CD4-positive, alpha-beta memory T cell (primary cell): ENCODE measurements at regions not wholly inside any gene's neighbourhood (a gene's known extent, or its start where the extent isn't known, plus 50 kb on each side); places are given as distances from the start of the nearest gene placed in this dataset.

Experiments
- CTCF ChIA-PET: fragments of 350-600 bp; sonication (Branson Sonifier 250); formaldehyde crosslinking; loops from one replicate; lab custom pipeline; 2021; ENCODE audit warnings: inconsistent platforms; ENCODE audit not compliant: partially characterized antibody; lab: Charles Lee
- POLR2A ChIA-PET: fragments of 350-600 bp; sonication (Branson Sonifier 250); formaldehyde crosslinking; loops from one replicate; lab custom pipeline; 2021; ENCODE audit not compliant: partially characterized antibody; lab: Charles Lee
- DNase-seq, 5 donors: peaks; one replicate each; pipeline versions ENCODE4 v3.0.0 to v3.0.0-alpha.2; 2020 to 2022; ENCODE audit warnings: mixed read lengths in 1 of 5
- H3K27ac ChIP-seq: one replicate; pipeline ENCODE4 v1.7.0; 2013; ENCODE audit warnings: low read depth, low read length
- H3K27me3 ChIP-seq: 2 replicates; pipeline ENCODE4 v1.7.0; 2013; ENCODE audit warnings: mild to moderate bottlenecking, low read length, moderate library complexity; ENCODE audit not compliant: insufficient read depth
- H3K36me3 ChIP-seq: 2 replicates; pipeline ENCODE4 v1.7.0; 2013; ENCODE audit warnings: mild to moderate bottlenecking, low read length, moderate library complexity; ENCODE audit not compliant: insufficient read depth
- H3K4me1 ChIP-seq: 2 replicates; pipeline ENCODE4 v1.7.0; 2013; ENCODE audit warnings: mild to moderate bottlenecking, low read length, moderate library complexity; ENCODE audit not compliant: insufficient read depth
- H3K4me3 ChIP-seq, 2 donors: one replicate each; pipeline ENCODE4 v1.7.0; 2013; ENCODE audit warnings: low read length in 2 of 2, mild to moderate bottlenecking in 1 of 2
- H3K9me3 ChIP-seq, 2 donors: one replicate each; pipeline ENCODE4 v1.7.0; 2013; ENCODE audit warnings: low read length in 2 of 2, control low read depth in 1 of 2; ENCODE audit not compliant: control insufficient read depth in 1 of 2
- H3K27ac Mint-ChIP-seq, 7 donors: one replicate each; pipeline ENCODE4 v1.8.0; 2020 to 2021; ENCODE audit warnings: mixed read lengths in 7 of 7, mild to moderate bottlenecking in 6 of 7, inconsistent platforms in 3 of 7, moderate library complexity in 3 of 7
- H3K27me3 Mint-ChIP-seq, 2 donors: one replicate each; pipeline ENCODE4 v1.8.0; 2020 to 2021; ENCODE audit warnings: mixed read lengths in 2 of 2
- H3K36me3 Mint-ChIP-seq, 2 donors: one replicate each; pipeline ENCODE4 v1.8.0; 2020 to 2021; ENCODE audit warnings: mixed read lengths in 2 of 2, inconsistent platforms in 1 of 2, mild to moderate bottlenecking in 1 of 2
- H3K4me1 Mint-ChIP-seq, 4 donors: one replicate each; pipeline ENCODE4 v1.8.0; 2020 to 2021; ENCODE audit warnings: mixed read lengths in 4 of 4, mild to moderate bottlenecking in 1 of 4
- H3K4me3 Mint-ChIP-seq, 8 donors: one replicate each; pipeline ENCODE4 v1.8.0; 2020 to 2021; ENCODE audit warnings: mixed read lengths in 8 of 8, mild to moderate bottlenecking in 7 of 8, moderate library complexity in 6 of 8, inconsistent platforms in 3 of 8
- H3K9me3 Mint-ChIP-seq, 8 donors: one replicate each; pipeline ENCODE4 v1.8.0; 2020 to 2021; ENCODE audit warnings: mixed read lengths in 8 of 8, mild to moderate bottlenecking in 5 of 8, inconsistent platforms in 3 of 8, moderate library complexity in 1 of 8
- intact Hi-C: fragments of 100-400 bp; cut with micrococcal nuclease; formaldehyde crosslinking; loops from one replicate; pipeline ENCODE4 v1.15.1; 2023

- POLR2A ChIA-PET = no interaction called here
- no peaks in the 10 kb centered on the region for H3K9me3 ChIP-seq
- Mint-ChIP-seq H3K4me1 (peaks cover 0 to 22% (median 6%) of the 10 kb centered on the region in 4 donors), H3K9me3 (peaks cover 0 to 3% (median 0%) of the 10 kb centered on the region in 8 donors), H3K4me3 (no peak overlapping the region), H3K27me3 (peaks cover 0 to 2% of the 10 kb centered on the region in 2 donors), H3K36me3 (no peaks in the 10 kb centered on the region), H3K27ac (no peak overlapping the region)
- H3K36me3 ChIP-seq = no peaks in the 10 kb centered on the region
- H3K27me3 ChIP-seq = no peaks in the 10 kb centered on the region
- intact Hi-C loops = no loop called here
- H3K4me1 ChIP-seq = peaks cover 4% of the 10 kb centered on the region
- H3K4me3 ChIP-seq = no peak overlapping the region
- no peak overlapping the region for H3K27ac ChIP-seq
- DNase-seq = no peak
- CTCF ChIA-PET = no interaction called here
Observed at GRCh38 chr6:156181506-156181905, 595.7 kb upstream of the ARID1B start.

GRCh38 chr6:156175971-156176421, 601.2 kb upstream of the ARID1B start:
- H3K36me3 ChIP-seq = no peaks in the 10 kb centered on the region
- no peaks in the 10 kb centered on the region for H3K27me3 ChIP-seq
- no peaks in the 10 kb centered on the region for H3K4me1 ChIP-seq
- Mint-ChIP-seq H3K27me3 (no peaks in the 10 kb centered on the region), H3K36me3 (no peaks in the 10 kb centered on the region), H3K27ac (no peak overlapping the region), H3K4me3 (no peak overlapping the region), H3K4me1 (peaks cover 3 to 8% (median 6%) of the 10 kb centered on the region in 4 donors), H3K9me3 (peaks cover 0 to 3% (median 0%) of the 10 kb centered on the region in 8 donors)
- DNase-seq = no peak
- H3K9me3 ChIP-seq = no peaks in the 10 kb centered on the region
- intact Hi-C loops = no loop called here
- ChIA-PET CTCF (no interaction called here), POLR2A (no interaction called here)
- no peak overlapping the region for H3K27ac ChIP-seq
- no peak overlapping the region for H3K4me3 ChIP-seq

GRCh38 chr6:156175433-156175832, 601.7 kb upstream of the ARID1B start:
- Histone ChIP-seq H3K27ac (no peak overlapping the region), H3K36me3 (no peaks in the 10 kb centered on the region), H3K27me3 (no peaks in the 10 kb centered on the region), H3K4me3 (no peak overlapping the region), H3K4me1 (no peaks in the 10 kb centered on the region), H3K9me3 (no peaks in the 10 kb centered on the region)
- POLR2A ChIA-PET = no interaction called here
- Mint-ChIP-seq H3K27ac (no peak overlapping the region), H3K4me1 (peaks cover 3 to 8% (median 6%) of the 10 kb centered on the region in 4 donors), H3K27me3 (no peaks in the 10 kb centered on the region), H3K9me3 (peaks cover 0 to 3% (median 0%) of the 10 kb centered on the region in 8 donors), H3K36me3 (no peaks in the 10 kb centered on the region), H3K4me3 (no peak overlapping the region)
- intact Hi-C loops = no loop called here
- CTCF ChIA-PET = no interaction called here
- no peak for DNase-seq

GRCh38 chr6:156174031-156174890, 602.9 kb upstream of the ARID1B start:
- no peaks in the 10 kb centered on the region for H3K27me3 Mint-ChIP-seq
- H3K9me3 Mint-ChIP-seq = peaks cover 0 to 3% (median 0%) of the 10 kb centered on the region in 8 donors
- Histone ChIP-seq H3K4me1 (no peaks in the 10 kb centered on the region), H3K4me3 (no peak overlapping the region), H3K9me3 (no peaks in the 10 kb centered on the region), H3K27ac (no peak overlapping the region), H3K36me3 (no peaks in the 10 kb centered on the region), H3K27me3 (no peaks in the 10 kb centered on the region)
- no peaks in the 10 kb centered on the region for H3K36me3 Mint-ChIP-seq
- intact Hi-C loops = no loop called here
- H3K27ac Mint-ChIP-seq = peak overlapping the region in 2 of 7 donors; percentile 2 to 26
- no peak overlapping the region for H3K4me3 Mint-ChIP-seq
- ChIA-PET POLR2A (no interaction called here), CTCF (no interaction called here)
- H3K4me1 Mint-ChIP-seq = peaks cover 3 to 8% (median 6%) of the 10 kb centered on the region in 4 donors
- no peak for DNase-seq

- no peaks in the 10 kb centered on the region for H3K9me3 Mint-ChIP-seq
- DNase-seq = no peak
- Histone ChIP-seq H3K4me3 (no peak overlapping the region), H3K9me3 (no peaks in the 10 kb centered on the region), H3K36me3 (no peaks in the 10 kb centered on the region), H3K4me1 (peaks cover 8% of the 10 kb centered on the region), H3K27ac (no peak overlapping the region), H3K27me3 (no peaks in the 10 kb centered on the region)
- no peak overlapping the region for H3K27ac Mint-ChIP-seq
- H3K4me3 Mint-ChIP-seq = no peak overlapping the region
- intact Hi-C loops = no loop called here
- no peaks in the 10 kb centered on the region for H3K36me3 Mint-ChIP-seq
- ChIA-PET CTCF (no interaction called here), POLR2A (no interaction called here)
- H3K4me1 Mint-ChIP-seq = peaks cover 18 to 40% (median 29%) of the 10 kb centered on the region in 4 donors
- H3K27me3 Mint-ChIP-seq = no peaks in the 10 kb centered on the region
Observed at GRCh38 chr6:156169371-156169770, 607.8 kb upstream of the ARID1B start.

GRCh38 chr6:156167625-156168071, 609.5 kb upstream of the ARID1B start:
- peaks cover 8% of the 10 kb centered on the region for H3K4me1 ChIP-seq
- intact Hi-C loops = loop anchor here (2.0 kb wide), 1 partner anchor 229 kb away; no protein-coding TSS in a partner anchor
- H3K27ac ChIP-seq = peak overlapping the region; percentile 26
- Mint-ChIP-seq H3K4me3 (peak overlapping the region in 7 of 8 donors; percentile 54 to 78 (median 68)), H3K27me3 (no peaks in the 10 kb centered on the region), H3K36me3 (no peaks in the 10 kb centered on the region), H3K4me1 (peaks cover 15 to 43% (median 30%) of the 10 kb centered on the region in 4 donors), H3K9me3 (no peaks in the 10 kb centered on the region), H3K27ac (peak overlapping the region; percentile 10 to 93 (median 87))
- H3K4me3 ChIP-seq = peak overlapping the region in 1 of 2 donors; percentile 11
- ChIA-PET POLR2A (no interaction called here), CTCF (interaction anchor here (1.6 kb wide), 1 partner anchor 26 kb away, joined by 3 read pairs; no protein-coding TSS in a partner anchor)
- H3K36me3 ChIP-seq = no peaks in the 10 kb centered on the region
- no peaks in the 10 kb centered on the region for H3K27me3 ChIP-seq
- H3K9me3 ChIP-seq = no peaks in the 10 kb centered on the region
- DNase-seq = no peak

- CTCF ChIA-PET = interaction anchor here (1.6 kb wide), 1 partner anchor 25 kb away, joined by 3 read pairs; no protein-coding TSS in a partner anchor
- Mint-ChIP-seq H3K4me1 (peaks cover 15 to 43% (median 30%) of the 10 kb centered on the region in 4 donors), H3K4me3 (peak overlapping the region in 7 of 8 donors; percentile 54 to 78 (median 68)), H3K27ac (peak overlapping the region; percentile 10 to 93 (median 87)), H3K9me3 (no peaks in the 10 kb centered on the region), H3K27me3 (no peaks in the 10 kb centered on the region), H3K36me3 (no peaks in the 10 kb centered on the region)
- peaks cover 8% of the 10 kb centered on the region for H3K4me1 ChIP-seq
- no peak overlapping the region for H3K4me3 ChIP-seq
- peak overlapping the region; percentile 26 for H3K27ac ChIP-seq
- no peaks in the 10 kb centered on the region for H3K27me3 ChIP-seq
- no peaks in the 10 kb centered on the region for H3K36me3 ChIP-seq
- DNase-seq = peak in 1 of 5 donors; percentile 4
- no peaks in the 10 kb centered on the region for H3K9me3 ChIP-seq
- intact Hi-C loops = loop anchor here (2.0 kb wide), 1 partner anchor 230 kb away; no protein-coding TSS in a partner anchor
- POLR2A ChIA-PET = no interaction called here
Observed at GRCh38 chr6:156167016-156167624, 610.1 kb upstream of the ARID1B start.
